Upper lobe of right lung (tissue), 1 donor: ENCODE measurements at regions not wholly inside any gene's neighbourhood (a gene's known extent, or its start where the extent isn't known, plus 50 kb on each side); places are given as distances from the start of the nearest gene placed in this dataset.

Experiments
- ATAC-seq: fragments of 200-7000 bp; cut with Tn5 transposase; one replicate; pipeline ENCODE4 v1.9.1; 2020; ENCODE audit warnings: mild to moderate bottlenecking, moderate library complexity
- DNase-seq: peaks from one replicate; pipeline ENCODE4 v3.0.0-alpha.2; 2020
- H3K27ac ChIP-seq: fragments of 200-600 bp; one replicate; pipeline ENCODE4 v1.8.0; 2022
- H3K27me3 ChIP-seq: fragments of 200-600 bp; one replicate; pipeline ENCODE4 v1.8.0; 2022; ENCODE audit warnings: mild to moderate bottlenecking
- H3K36me3 ChIP-seq: fragments of 200-600 bp; one replicate; pipeline ENCODE4 v1.8.0; 2022
- H3K4me1 ChIP-seq: fragments of 200-600 bp; one replicate; pipeline ENCODE4 v1.8.0; 2022
- H3K4me3 ChIP-seq: fragments of 200-600 bp; one replicate; pipeline ENCODE4 v1.8.0; 2022; ENCODE audit warnings: mild to moderate bottlenecking
- H3K9me3 ChIP-seq: fragments of 200-600 bp; one replicate; pipeline ENCODE4 v1.8.0; 2022
- intact Hi-C: fragments of 100-400 bp; cut with DNase I; formaldehyde crosslinking; loops from one replicate; pipeline ENCODE4 v1.11.0; 2022
- TF ChIP-seq, protein P1 (sequence below): fragments of 200-600 bp; IDR thresholded peaks from one replicate; pipeline ENCODE4 v1.8.0; 2022; ENCODE audit warnings: antibody characterized with exemption
- donor health status: DM: no; HTN: yes; CAD: no; lungs with severe emphysema.

GRCh38 chr15:26453914-26454313 lies 319.0 kb downstream of the GABRB3 start:
- Histone ChIP-seq H3K4me3 (no peak overlapping the region), H3K27me3 (no peaks in the 10 kb centered on the region), H3K27ac (no peak overlapping the region), H3K9me3 (peaks cover 5% of the 10 kb centered on the region), H3K36me3 (no peaks in the 10 kb centered on the region), H3K4me1 (no peaks in the 10 kb centered on the region)
- intact Hi-C loops, result no loop called here
- DNase-seq (no peak), ATAC-seq (peak; percentile 10)
- TF ChIP-seq, protein P1, sequence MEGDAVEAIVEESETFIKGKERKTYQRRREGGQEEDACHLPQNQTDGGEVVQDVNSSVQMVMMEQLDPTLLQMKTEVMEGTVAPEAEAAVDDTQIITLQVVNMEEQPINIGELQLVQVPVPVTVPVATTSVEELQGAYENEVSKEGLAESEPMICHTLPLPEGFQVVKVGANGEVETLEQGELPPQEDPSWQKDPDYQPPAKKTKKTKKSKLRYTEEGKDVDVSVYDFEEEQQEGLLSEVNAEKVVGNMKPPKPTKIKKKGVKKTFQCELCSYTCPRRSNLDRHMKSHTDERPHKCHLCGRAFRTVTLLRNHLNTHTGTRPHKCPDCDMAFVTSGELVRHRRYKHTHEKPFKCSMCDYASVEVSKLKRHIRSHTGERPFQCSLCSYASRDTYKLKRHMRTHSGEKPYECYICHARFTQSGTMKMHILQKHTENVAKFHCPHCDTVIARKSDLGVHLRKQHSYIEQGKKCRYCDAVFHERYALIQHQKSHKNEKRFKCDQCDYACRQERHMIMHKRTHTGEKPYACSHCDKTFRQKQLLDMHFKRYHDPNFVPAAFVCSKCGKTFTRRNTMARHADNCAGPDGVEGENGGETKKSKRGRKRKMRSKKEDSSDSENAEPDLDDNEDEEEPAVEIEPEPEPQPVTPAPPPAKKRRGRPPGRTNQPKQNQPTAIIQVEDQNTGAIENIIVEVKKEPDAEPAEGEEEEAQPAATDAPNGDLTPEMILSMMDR, result no peak

DNA sequence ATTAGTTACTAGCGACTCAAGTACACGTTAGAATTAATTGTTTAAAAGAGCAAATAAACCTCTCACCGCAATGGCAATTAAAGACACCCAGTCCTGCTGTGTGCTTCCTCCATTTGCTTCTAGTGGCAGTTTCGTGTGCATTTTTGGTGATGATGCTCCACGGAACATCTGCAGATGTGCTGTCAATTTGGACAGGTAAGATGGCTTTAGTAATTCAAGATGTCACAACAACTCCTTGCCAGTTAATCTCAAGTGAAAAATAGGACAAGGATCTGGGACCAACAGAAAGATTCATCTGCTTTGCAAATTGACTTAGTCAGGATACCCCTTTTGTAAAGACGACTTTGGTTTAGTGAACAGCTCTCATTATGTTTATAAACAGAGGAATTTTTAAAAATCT lies 320.9 kb downstream of the GABRB3 start:
- H3K9me3 ChIP-seq, result no peaks in the 10 kb centered on the region
- H3K27me3 ChIP-seq, result no peaks in the 10 kb centered on the region
- H3K4me3 ChIP-seq, result no peak overlapping the region
- ATAC-seq (no peak), DNase-seq (no peak)
- H3K27ac ChIP-seq, result no peak overlapping the region
- TF ChIP-seq, protein P1, result no peak
- intact Hi-C loops, result no loop called here
- no peaks in the 10 kb centered on the region for H3K36me3 ChIP-seq
- H3K4me1 ChIP-seq, result no peaks in the 10 kb centered on the region

GRCh38 chr15:26449291-26449690 lies 323.6 kb downstream of the GABRB3 start:
- no peak for ATAC-seq
- intact Hi-C loops, result no loop called here

GRCh38 chr15:26443321-26443720 lies 329.5 kb downstream of the GABRB3 start:
- intact Hi-C loops, result no loop called here
- ATAC-seq, result peak; percentile 15
- no peak for DNase-seq
- Histone ChIP-seq H3K27me3 (no peaks in the 10 kb centered on the region), H3K36me3 (no peaks in the 10 kb centered on the region), H3K4me1 (no peaks in the 10 kb centered on the region), H3K27ac (no peak overlapping the region), H3K9me3 (no peaks in the 10 kb centered on the region), H3K4me3 (no peak overlapping the region)
- TF ChIP-seq, protein P1, result no peak

More at GRCh38 chr15:26449291-26449690, 323.6 kb downstream of the GABRB3 start:
- DNase-seq, result no peak
- H3K9me3 ChIP-seq, result no peaks in the 10 kb centered on the region
- TF ChIP-seq, protein P1, result no peak
- no peaks in the 10 kb centered on the region for H3K27me3 ChIP-seq
- H3K4me1 ChIP-seq, result no peaks in the 10 kb centered on the region
- no peak overlapping the region for H3K4me3 ChIP-seq
- H3K27ac ChIP-seq, result no peak overlapping the region
- no peaks in the 10 kb centered on the region for H3K36me3 ChIP-seq

DNA sequence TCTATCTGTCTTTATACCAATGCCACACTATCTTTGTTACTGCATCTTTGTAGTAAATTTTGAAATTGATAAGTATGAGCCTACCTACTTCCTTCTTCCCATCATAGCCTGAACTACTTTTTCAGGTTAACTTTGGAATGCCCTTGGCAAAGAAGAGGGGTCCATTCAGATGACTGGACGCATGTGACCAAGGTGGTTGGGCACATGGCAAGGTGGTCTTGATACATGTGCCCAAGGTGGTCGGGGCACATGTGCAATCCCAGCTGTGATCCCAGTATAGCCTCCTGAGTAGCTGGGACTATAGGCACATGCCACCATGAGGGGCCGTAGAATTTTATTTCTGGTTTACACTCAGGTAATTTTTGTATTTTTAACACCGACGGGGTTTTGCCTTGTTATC lies 330.2 kb downstream of the GABRB3 start:
- no peak overlapping the region for H3K4me3 ChIP-seq
- no peak overlapping the region for H3K27ac ChIP-seq
- TF ChIP-seq, protein P1, result no peak
- DNase-seq, result no peak
- no peaks in the 10 kb centered on the region for H3K27me3 ChIP-seq
- no peaks in the 10 kb centered on the region for H3K9me3 ChIP-seq
- no peak for ATAC-seq
- H3K36me3 ChIP-seq, result no peaks in the 10 kb centered on the region
- H3K4me1 ChIP-seq, result no peaks in the 10 kb centered on the region
- intact Hi-C loops, result no loop called here

DNA sequence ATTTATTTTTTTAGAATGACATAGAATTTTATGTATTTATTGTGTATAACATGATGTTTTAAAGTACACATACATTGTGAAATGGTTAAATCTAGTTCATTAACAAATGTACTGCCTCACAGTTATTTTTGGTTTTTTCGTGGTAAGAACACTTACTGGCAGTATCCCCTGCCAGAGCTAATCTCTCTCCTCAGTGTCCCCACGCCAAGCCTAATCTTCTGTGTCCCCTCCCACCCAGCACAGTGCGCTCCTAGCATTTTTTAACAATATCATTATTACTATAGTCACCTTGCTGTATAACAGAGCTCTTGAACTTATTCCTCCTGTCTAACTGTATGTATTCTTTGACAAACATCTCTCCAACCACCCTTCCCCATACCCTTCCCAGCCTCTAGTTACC lies 333.2 kb downstream of the GABRB3 start:
- ATAC-seq, result no peak
- Histone ChIP-seq H3K4me3 (no peak overlapping the region), H3K27me3 (no peaks in the 10 kb centered on the region), H3K27ac (no peak overlapping the region), H3K4me1 (no peaks in the 10 kb centered on the region), H3K9me3 (no peaks in the 10 kb centered on the region), H3K36me3 (no peaks in the 10 kb centered on the region)
- intact Hi-C loops, result no loop called here
- no peak for DNase-seq
- TF ChIP-seq, protein P1, result no peak
